ENCODE measurements at regions not wholly inside any gene's neighbourhood (a gene's known extent, or its start where the extent isn't known, plus 50 kb on each side); places are given as distances from the start of the nearest gene placed in this dataset.

DNA sequence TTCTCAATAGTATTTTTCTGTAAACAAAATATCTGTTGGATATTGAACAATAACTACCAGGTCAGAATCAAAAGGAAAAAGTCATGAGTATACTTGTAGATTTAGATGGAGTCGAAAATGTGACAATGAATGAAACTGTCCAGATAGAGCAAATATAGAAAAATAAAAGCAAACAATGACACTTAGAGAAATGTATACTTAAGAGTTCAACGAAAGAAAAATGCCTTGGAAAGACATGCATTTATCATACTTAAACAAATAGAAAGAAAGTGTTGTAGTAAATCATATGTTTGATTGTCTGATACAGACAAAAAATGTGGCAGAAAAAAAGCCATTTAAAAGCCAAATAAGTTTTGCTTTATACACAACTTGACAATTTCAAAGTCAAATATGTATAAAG is 571.2 kb upstream of the MGAT4C start:
- H3K4me2 ChIP-seq (ENCODE audit: low read length) = no peak overlapping the region
- H4K20me1 ChIP-seq (ENCODE audit: insufficient read depth) = no peaks in the 10 kb centered on the region
- H3K9me3 ChIP-seq (ENCODE audit: low read length) = no peaks in the 10 kb centered on the region
- H3F3A ChIP-seq (ENCODE audit: insufficient read depth, low read length, poor library complexity, severe bottlenecking) = no peaks in the 10 kb centered on the region
- no peak overlapping the region for H3K9ac ChIP-seq (ENCODE audit: low read length)
- H3K36me3 ChIP-seq (ENCODE audit: insufficient read depth, low read length) = no peaks in the 10 kb centered on the region
- no peak overlapping the region for H3K27ac ChIP-seq (ENCODE audit: low read length)
- H2AFZ ChIP-seq (ENCODE audit: low read depth, low read length) = no peak overlapping the region
- H3K4me3 ChIP-seq (ENCODE audit: low read length) = no peak overlapping the region
- TF ChIP-seq EZH2 (IDR thresholded peaks at IDR 0.05; ENCODE audit: borderline replicate concordance, insufficient read depth, low read length, poor library complexity, severe bottlenecking) = no peak
- TF ChIP-seq, protein P1, sequence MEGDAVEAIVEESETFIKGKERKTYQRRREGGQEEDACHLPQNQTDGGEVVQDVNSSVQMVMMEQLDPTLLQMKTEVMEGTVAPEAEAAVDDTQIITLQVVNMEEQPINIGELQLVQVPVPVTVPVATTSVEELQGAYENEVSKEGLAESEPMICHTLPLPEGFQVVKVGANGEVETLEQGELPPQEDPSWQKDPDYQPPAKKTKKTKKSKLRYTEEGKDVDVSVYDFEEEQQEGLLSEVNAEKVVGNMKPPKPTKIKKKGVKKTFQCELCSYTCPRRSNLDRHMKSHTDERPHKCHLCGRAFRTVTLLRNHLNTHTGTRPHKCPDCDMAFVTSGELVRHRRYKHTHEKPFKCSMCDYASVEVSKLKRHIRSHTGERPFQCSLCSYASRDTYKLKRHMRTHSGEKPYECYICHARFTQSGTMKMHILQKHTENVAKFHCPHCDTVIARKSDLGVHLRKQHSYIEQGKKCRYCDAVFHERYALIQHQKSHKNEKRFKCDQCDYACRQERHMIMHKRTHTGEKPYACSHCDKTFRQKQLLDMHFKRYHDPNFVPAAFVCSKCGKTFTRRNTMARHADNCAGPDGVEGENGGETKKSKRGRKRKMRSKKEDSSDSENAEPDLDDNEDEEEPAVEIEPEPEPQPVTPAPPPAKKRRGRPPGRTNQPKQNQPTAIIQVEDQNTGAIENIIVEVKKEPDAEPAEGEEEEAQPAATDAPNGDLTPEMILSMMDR (IDR thresholded peaks at IDR 0.05; ENCODE audit: poor library complexity, severe bottlenecking) = no peak
- TF ChIP-seq RAD21 (conservative IDR thresholded peaks at IDR 0.05) = no peak
- no peak for TF ChIP-seq POLR2AphosphoS5 (IDR thresholded peaks at IDR 0.05)
- TF ChIP-seq REST (IDR thresholded peaks at IDR 0.05; ENCODE audit: borderline replicate concordance) = no peak
- TF ChIP-seq EP300 (conservative IDR thresholded peaks at IDR 0.05; ENCODE audit: poor library complexity, severe bottlenecking) = no peak
- TF ChIP-seq SMC3 (conservative IDR thresholded peaks at IDR 0.05; ENCODE audit: poor library complexity) = no peak
- TF ChIP-seq MXI1 (conservative IDR thresholded peaks at IDR 0.05; ENCODE audit: poor library complexity, severe bottlenecking) = no peak
- TF ChIP-seq TAF1 (IDR thresholded peaks at IDR 0.05; ENCODE audit: low read depth) = no peak
- no peaks in the 10 kb centered on the region for H3K9me2 ChIP-seq (ENCODE audit: insufficient read depth, low read length)
- H3K79me2 ChIP-seq (replicated peaks; ENCODE audit: insufficient read depth, low read length) = no peaks in the 10 kb centered on the region
- no peaks in the 10 kb centered on the region for H3K27me3 ChIP-seq (ENCODE audit: insufficient read depth, low read depth, low read length)

- H3K36me3 ChIP-seq (ENCODE audit: insufficient read depth, low read length) = no peaks in the 10 kb centered on the region
- H3K9ac ChIP-seq (ENCODE audit: low read length) = no peak overlapping the region
- no peaks in the 10 kb centered on the region for H3F3A ChIP-seq (ENCODE audit: insufficient read depth, low read length, poor library complexity, severe bottlenecking)
- no peaks in the 10 kb centered on the region for H3K9me3 ChIP-seq (ENCODE audit: low read length)
- H3K27ac ChIP-seq (ENCODE audit: low read length) = no peak overlapping the region
- H3K27me3 ChIP-seq (ENCODE audit: insufficient read depth, low read depth, low read length) = no peaks in the 10 kb centered on the region
- H4K20me1 ChIP-seq (ENCODE audit: insufficient read depth) = no peaks in the 10 kb centered on the region
- H3K79me2 ChIP-seq (replicated peaks; ENCODE audit: insufficient read depth, low read length) = no peaks in the 10 kb centered on the region
- no peak overlapping the region for H3K4me2 ChIP-seq (ENCODE audit: low read length)
- no peaks in the 10 kb centered on the region for H3K9me2 ChIP-seq (ENCODE audit: insufficient read depth, low read length)
- TF ChIP-seq TAF1 (IDR thresholded peaks at IDR 0.05; ENCODE audit: low read depth) (no peak), RAD21 (conservative IDR thresholded peaks at IDR 0.05) (no peak), MXI1 (conservative IDR thresholded peaks at IDR 0.05; ENCODE audit: poor library complexity, severe bottlenecking) (no peak), EP300 (conservative IDR thresholded peaks at IDR 0.05; ENCODE audit: poor library complexity, severe bottlenecking) (no peak), REST (IDR thresholded peaks at IDR 0.05; ENCODE audit: borderline replicate concordance) (no peak), SMC3 (conservative IDR thresholded peaks at IDR 0.05; ENCODE audit: poor library complexity) (no peak), EZH2 (IDR thresholded peaks at IDR 0.05; ENCODE audit: borderline replicate concordance, insufficient read depth, low read length, poor library complexity, severe bottlenecking) (no peak), POLR2AphosphoS5 (IDR thresholded peaks at IDR 0.05) (no peak)
- TF ChIP-seq, protein P1 (IDR thresholded peaks at IDR 0.05; ENCODE audit: poor library complexity, severe bottlenecking) = no peak
- no peak overlapping the region for H3K4me3 ChIP-seq (ENCODE audit: low read length)
- no peak overlapping the region for H2AFZ ChIP-seq (ENCODE audit: low read depth, low read length)
These were observed 569.9 kb upstream of the MGAT4C start for GRCh38 chr12:86826051-86826450.

All from neural cell (in vitro differentiated cells).